NCI-H2171 (cell line): ENCODE measurements at regions not wholly inside any gene's neighbourhood (a gene's known extent, or its start where the extent isn't known, plus 50 kb on each side); places are given as distances from the start of the nearest gene placed in this dataset.

ENCODE experiments used
- DNase-seq: peaks from one replicate; lab custom pipeline; 2025; lab: John Stamatoyannopoulos, UW

GRCh38 chr9:105828171-105828570 is 133.8 kb downstream of the TMEM38B start:
- DNase-seq, result no peak

DNA sequence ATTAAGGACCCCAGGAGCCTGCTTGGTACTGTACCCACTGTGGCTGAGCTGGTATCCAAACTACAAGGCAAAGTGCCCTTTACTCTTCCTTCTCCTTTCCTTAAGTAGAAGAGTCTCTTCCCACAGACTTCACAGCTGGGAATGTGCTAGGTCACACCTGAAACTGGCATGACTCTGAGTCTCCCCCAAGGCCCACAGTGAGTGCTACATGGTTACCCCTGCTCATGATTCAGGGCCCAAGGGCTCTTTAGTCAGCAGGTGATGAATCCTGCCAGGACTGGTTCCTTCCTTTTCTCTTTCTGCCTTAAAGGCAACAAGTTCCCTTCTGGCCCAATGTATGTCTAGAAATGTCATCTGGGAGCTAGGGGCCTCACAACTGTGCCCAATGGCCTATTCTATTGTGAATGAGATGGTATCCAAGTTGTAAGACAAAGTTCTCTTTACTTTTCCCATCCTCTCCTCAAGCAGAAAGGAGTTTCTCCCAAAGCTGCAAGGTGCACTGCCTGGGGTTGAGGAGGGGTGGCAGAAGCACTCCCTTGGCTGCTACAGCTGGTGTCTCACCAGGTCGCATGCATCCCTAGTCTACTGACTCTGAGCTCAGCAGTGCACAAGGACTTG is 134.4 kb downstream of the TMEM38B start:
- no peak for DNase-seq

DNA sequence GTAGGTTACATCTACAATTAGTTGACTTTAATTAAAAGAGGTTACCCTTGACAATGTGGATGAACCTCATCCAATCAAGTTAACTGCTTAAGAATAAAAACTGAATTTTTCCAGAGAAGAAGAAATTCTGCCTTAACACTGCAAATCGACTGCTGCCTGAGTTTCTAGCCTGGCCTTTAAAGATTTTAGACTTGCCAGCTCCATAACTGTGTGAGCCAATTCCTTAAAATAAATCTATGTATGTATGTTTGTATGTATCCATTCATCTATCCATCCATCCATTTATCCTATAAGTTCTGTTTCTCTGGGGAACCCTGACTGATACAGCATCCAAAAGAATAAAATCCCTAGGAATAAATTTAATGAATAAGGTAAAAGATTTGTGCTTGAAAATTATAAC is 136.1 kb downstream of the TMEM38B start:
- DNase-seq, result no peak

DNA sequence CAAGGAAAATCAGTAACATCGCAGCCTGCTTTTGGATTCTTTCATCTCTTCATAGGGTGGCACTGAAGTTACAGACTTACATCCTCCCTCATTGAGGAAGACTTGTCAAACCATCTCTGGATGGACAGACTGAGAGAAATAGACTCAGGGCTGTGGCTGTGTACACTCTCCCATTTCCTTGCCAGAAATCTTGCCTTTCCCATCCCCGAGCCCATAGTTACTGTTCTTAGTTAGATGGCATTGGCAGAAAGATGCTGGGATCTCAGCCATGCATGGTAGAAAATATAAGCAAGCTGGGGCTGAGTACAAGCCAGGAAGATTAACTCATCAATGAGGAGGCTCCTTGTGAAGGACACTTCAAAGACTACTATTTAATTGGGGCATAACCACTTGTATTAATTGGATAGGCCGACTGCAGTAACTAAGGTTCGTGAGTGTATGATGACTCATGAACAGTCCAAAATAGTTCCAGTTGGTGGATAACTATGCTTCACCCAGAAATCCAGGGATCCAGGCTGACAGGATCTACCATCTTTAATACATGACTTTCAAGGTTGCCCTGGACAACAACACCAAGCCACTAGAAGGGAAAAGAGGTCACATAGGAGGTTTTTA is 137.9 kb downstream of the TMEM38B start:
- no peak for DNase-seq

- DNase-seq, result no peak
Observed at GRCh38 chr9:105833271-105833975, 139.1 kb downstream of the TMEM38B start.

GRCh38 chr9:105834404-105834803 is 140.1 kb downstream of the TMEM38B start:
- no peak for DNase-seq

DNA sequence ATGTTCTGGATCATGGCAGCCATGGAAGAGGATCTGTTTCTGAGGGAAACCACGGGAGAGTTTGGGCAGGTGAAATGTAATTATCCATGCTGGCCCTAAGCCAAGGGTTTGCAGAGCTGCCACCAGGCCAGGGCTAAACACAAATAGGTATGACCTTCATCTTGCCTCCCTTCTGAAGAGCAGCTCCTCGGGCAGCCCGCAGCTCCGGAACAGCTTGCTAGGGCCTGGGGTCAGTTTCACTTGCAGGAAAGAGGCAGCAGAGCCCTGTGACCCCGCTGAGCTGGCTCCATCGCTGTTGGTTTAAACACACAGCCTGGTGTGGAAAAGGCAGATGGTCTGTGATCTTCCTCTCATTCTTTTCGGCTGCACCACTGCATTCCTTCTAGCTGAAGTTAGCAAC is 141.4 kb downstream of the TMEM38B start:
- no peak for DNase-seq

- DNase-seq, result no peak
Observed at GRCh38 chr9:105836936-105837660, 142.8 kb downstream of the TMEM38B start.

DNA sequence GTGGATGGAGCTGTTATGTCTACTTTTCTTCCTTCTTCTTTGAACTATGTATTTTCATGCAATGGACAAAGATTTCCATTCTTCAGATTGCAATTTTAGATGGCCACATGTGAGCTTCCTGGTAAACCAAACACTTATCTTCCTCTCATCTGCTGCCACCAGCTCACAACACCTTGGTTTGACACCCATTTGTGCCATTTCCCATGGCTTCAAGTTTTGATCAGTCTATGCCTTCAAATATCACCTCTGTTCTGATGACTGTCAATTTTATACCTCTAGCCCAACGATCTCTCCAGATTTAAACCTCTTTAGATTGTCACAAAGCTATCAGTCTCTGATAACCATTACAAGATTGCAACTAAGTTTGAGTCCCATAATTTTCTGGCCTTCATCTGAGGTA is 147.2 kb downstream of the TMEM38B start:
- no peak for DNase-seq

- peak; percentile 16 for DNase-seq
Observed at GRCh38 chr9:105842023-105842644, 147.8 kb downstream of the TMEM38B start.

GRCh38 chr9:105846825-105847224 is 152.5 kb downstream of the TMEM38B start:
- DNase-seq, result no peak

DNA sequence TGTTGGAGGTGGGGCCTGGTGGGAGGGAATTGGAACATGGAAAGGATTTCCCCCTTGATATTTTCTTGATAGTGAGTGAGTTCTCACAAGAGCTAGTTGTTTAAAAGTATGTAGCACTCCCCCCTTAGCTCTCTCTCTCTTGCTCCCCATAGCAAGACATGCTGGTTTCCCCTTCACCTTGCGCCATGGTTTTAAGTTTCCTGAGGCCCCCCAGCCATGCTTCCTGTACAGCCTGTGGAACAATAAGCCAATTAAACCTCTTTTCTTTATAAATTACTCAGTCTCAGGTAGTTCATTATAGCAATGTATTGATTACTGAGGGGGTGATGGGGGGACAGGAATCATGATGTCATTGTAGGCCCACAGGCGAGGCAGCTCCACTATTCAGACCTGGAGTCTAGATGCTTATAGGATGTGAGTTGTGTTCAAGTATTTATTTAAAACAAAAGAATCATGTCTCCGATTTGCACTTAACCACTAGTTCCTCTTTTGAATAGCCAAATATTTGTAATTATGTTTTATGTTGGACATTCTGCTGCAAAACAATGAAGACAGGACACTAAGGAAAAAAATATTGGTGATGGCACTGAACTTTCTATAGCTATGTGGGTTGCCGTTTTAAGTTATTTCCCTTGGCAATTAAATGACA is 156.6 kb downstream of the TMEM38B start:
- DNase-seq, result no peak

DNA sequence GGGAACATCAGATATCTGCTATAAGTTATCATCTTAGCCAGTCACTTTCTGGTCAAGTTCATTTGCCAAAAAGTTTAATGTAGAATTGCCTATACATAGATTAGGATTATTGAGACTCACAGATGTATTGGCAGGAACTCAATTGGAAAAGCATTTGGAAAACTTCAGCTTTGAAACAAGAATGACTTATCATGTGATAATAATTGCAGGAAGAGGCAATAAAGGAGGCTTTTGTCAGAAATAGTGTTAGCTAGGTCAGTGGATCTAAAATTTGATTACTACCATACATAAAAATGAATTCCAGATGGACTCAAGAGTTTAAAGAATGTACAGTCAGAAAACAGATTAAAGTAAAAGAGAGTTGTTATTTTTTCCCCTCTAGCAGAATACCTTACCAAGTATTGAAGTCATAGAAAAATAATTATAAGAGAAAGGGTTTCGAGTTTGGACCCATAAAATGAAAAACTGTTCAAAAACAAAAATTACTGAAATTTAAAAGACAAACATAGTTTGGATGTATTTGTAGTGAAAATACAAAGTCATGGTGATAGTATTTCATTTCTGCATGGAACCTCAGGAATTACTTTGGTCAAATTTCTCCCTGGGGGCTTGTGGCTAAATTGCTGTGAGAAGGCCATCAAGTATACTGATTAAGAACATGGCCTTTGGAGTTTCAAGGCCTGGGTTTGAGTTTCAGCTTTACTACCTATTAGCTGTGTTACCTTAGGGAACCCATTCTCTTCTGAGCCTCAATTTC is 159.9 kb downstream of the TMEM38B start:
- DNase-seq, result no peak

- no peak for DNase-seq
Observed at GRCh38 chr9:105854783-105855724, 160.7 kb downstream of the TMEM38B start.

DNA sequence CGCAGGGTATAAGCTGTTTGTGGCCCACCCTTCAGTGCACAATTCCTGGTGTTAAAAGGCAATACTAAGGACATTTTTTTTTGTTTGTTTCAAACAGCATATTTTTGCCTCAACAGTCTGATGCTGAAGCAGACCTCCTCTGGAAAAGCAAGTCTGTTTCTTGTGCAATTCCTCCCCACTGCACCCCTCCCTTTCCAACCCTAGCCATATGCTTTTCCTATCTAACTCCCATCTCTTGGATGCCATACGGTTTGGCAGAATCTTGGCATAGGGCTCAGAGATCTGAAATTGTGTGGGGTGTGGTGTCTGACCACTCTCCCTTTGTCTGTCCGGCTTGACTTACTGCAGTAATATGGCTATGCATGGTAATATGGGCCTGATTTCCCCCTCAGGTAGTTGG is 161.6 kb downstream of the TMEM38B start:
- DNase-seq, result peak; percentile 74

DNA sequence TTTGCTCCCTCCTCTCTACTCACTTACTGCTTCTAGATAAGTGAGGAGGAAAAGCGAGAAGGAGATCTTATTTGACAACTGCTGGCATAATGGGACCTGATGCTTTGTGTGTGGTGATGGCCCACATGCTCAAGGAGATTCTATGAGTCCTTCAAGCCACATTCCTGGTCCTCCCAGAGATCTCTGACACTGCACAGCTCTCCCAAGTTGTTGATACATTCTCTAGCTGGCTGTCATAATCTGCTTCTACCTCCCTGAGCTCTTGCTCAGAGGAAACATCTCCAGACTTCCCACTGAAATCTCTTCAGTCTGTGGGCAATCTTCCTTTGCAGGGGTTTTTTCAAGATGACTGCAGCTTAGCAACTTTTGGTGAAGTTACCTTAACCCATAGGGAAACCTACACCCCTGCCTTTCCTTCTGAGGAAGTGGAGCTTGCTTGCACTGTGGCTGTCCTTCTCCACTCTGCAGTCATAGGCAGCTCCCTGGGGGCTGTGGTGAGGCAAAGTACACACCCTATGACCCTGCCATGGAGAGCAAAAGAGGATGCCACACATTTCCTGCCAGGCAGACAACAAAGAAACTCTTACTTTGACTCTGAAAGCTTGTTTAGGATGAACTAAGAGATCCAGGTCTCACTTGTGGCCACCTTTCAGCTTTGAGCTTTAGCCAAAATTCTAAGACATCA is 163.8 kb downstream of the TMEM38B start:
- no peak for DNase-seq

GRCh38 chr9:105858877-105859276 is 164.5 kb downstream of the TMEM38B start:
- no peak for DNase-seq

DNA sequence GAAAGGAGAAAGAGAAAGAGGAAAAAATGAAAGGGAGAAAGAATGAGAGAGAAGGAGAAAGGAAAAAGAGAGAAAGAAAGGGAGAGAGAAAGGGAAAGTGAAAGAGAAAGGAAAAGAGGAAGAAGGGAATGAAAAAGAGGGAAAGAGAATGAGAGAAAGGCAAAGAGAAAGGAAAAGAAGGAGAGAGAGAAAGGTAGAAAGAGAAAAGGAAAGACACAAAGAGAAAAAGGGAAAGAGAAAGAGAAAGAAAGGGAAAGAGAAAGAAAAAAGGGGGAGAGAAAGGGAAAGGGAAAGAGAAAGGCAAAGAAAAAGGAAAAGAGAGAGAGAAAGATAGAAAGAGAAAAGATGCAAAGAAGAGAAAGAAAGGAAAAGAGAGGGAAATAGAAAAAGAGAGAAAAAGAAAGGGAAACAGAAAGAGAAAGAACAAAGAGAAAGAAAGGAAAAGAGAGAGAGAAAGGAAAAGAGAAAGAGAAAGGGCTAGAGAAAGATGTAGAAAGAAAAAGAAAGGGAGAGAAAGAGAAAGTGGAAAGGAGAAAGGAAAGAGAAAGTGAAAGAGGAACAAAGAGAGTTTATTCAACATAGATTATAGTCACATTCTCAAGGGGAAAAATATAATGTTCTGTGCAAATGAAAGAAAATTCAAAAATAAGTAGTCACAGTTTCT is 165.2 kb downstream of the TMEM38B start:
- DNase-seq, result no peak

DNA sequence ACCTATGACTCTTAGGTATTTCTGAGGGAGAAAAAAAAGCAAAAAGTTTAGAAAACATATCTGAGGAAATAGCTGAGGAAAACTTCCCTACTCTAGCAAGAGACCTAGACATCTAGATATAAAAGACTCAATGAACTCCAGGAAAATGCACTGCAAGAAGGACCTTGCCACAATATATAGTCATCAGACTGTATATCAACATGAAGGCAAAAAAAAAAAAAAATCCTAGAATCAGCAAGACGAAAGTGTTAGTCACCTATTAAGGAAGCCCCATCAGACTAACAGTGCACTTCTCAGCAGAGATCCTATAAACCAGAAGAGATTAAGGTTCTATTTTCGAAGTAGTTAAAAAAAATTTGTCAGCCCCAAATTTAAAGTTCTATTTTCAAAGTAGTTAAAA is 166.2 kb downstream of the TMEM38B start:
- no peak for DNase-seq
